GM18907 (cell line): ENCODE measurements at regions not wholly inside any gene's neighbourhood (a gene's known extent, or its start where the extent isn't known, plus 50 kb on each side); places are given as distances from the start of the nearest gene placed in this dataset.

ENCODE experiments used
- ATAC-seq: cut with Tn5 transposase; IDR thresholded peaks from one replicate; pipeline ENCODE4 v1.9.1; 2021; ENCODE audit warnings: mild to moderate bottlenecking, moderate library complexity; ENCODE audit not compliant: unreplicated experiment

GRCh38 chr1:184215274-184215925 lies 163.9 kb downstream of the TSEN15 start:
- no peak for ATAC-seq

GRCh38 chr1:184218458-184219075 lies 167.0 kb downstream of the TSEN15 start:
- no peak for ATAC-seq

- no peak for ATAC-seq
These were observed 167.4 kb upstream of the C1orf21 start for GRCh38 chr1:184219414-184219813.

- no peak for ATAC-seq
These were observed 166.9 kb upstream of the C1orf21 start for GRCh38 chr1:184219883-184220282.

GRCh38 chr1:184221087-184221486 lies 165.7 kb upstream of the C1orf21 start:
- ATAC-seq: no peak

- ATAC-seq: no peak
These were observed 164.2 kb upstream of the C1orf21 start for GRCh38 chr1:184222652-184223052.

- ATAC-seq: no peak
These were observed 163.6 kb upstream of the C1orf21 start for GRCh38 chr1:184223216-184223615.

GRCh38 chr1:184225283-184226099 lies 161.3 kb upstream of the C1orf21 start:
- no peak for ATAC-seq

- ATAC-seq: no peak
These were observed 160.7 kb upstream of the C1orf21 start for GRCh38 chr1:184226100-184226487.

GRCh38 chr1:184228558-184228957 lies 158.3 kb upstream of the C1orf21 start:
- no peak for ATAC-seq

GRCh38 chr1:184237588-184237987 lies 149.2 kb upstream of the C1orf21 start:
- ATAC-seq: no peak

GRCh38 chr1:184241446-184241845 lies 145.4 kb upstream of the C1orf21 start:
- ATAC-seq: no peak

- no peak for ATAC-seq
These were observed 144.3 kb upstream of the C1orf21 start for GRCh38 chr1:184242507-184242943.

- no peak for ATAC-seq
These were observed 141.9 kb upstream of the C1orf21 start for GRCh38 chr1:184244962-184245361.

GRCh38 chr1:184247671-184248070 lies 139.2 kb upstream of the C1orf21 start:
- ATAC-seq: no peak

- ATAC-seq: no peak
These were observed 132.9 kb upstream of the C1orf21 start for GRCh38 chr1:184253921-184254320.

- ATAC-seq: no peak
These were observed 132.0 kb upstream of the C1orf21 start for GRCh38 chr1:184254849-184255248.

GRCh38 chr1:184255560-184255959 lies 131.3 kb upstream of the C1orf21 start:
- ATAC-seq: no peak

GRCh38 chr1:184257873-184258272 lies 129.0 kb upstream of the C1orf21 start:
- no peak for ATAC-seq

GRCh38 chr1:184258525-184258924 lies 128.3 kb upstream of the C1orf21 start:
- ATAC-seq: no peak

GRCh38 chr1:184260382-184260781 lies 126.4 kb upstream of the C1orf21 start:
- ATAC-seq: no peak

- ATAC-seq: no peak
These were observed 124.7 kb upstream of the C1orf21 start for GRCh38 chr1:184262109-184262508.
